ENCODE measurements at regions not wholly inside any gene's neighbourhood (a gene's known extent, or its start where the extent isn't known, plus 50 kb on each side); places are given as distances from the start of the nearest gene placed in this dataset.

DNA sequence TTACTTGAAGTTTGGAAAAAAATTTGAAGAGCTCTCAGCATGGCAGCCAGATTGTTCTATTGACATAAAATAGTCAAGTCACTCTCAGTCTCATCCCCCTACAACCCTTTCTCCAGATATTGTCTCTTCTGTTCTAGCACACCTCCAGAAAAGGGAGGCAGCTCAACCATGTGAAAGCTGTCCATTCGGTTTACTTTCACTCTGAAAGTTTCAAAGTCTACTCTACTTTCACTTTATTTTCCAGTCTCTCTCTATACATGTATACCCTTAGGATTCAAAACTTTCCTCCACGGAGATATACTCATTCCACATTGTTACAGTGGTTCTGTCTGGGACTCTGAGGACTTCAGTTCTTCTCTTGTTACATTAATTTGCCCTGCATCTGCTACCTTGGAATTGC, 111.0 kb upstream of the STAC start:
- DNase-seq, result no peak
- H2AFZ ChIP-seq (ENCODE audit: low read length), result no peak overlapping the region
- no peak overlapping the region for H3K9ac ChIP-seq (ENCODE audit: low read length)
- TF ChIP-seq, protein P1, sequence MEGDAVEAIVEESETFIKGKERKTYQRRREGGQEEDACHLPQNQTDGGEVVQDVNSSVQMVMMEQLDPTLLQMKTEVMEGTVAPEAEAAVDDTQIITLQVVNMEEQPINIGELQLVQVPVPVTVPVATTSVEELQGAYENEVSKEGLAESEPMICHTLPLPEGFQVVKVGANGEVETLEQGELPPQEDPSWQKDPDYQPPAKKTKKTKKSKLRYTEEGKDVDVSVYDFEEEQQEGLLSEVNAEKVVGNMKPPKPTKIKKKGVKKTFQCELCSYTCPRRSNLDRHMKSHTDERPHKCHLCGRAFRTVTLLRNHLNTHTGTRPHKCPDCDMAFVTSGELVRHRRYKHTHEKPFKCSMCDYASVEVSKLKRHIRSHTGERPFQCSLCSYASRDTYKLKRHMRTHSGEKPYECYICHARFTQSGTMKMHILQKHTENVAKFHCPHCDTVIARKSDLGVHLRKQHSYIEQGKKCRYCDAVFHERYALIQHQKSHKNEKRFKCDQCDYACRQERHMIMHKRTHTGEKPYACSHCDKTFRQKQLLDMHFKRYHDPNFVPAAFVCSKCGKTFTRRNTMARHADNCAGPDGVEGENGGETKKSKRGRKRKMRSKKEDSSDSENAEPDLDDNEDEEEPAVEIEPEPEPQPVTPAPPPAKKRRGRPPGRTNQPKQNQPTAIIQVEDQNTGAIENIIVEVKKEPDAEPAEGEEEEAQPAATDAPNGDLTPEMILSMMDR (IDR thresholded peaks at IDR 0.05; ENCODE audit: low read length), result no peak
- TF ChIP-seq EZH2phosphoT487 (IDR thresholded peaks at IDR 0.05; ENCODE audit: low read length), result no peak
- no peak for TF ChIP-seq EZH2 (optimal IDR thresholded peaks at IDR 0.05; ENCODE audit: low read depth, low read length)
- no peaks in the 10 kb centered on the region for H3F3A ChIP-seq (ENCODE audit: insufficient read depth, low read length)
- H3K36me3 ChIP-seq (replicated peaks; ENCODE audit: insufficient read depth, low read length), result no peaks in the 10 kb centered on the region
- no peaks in the 10 kb centered on the region for H3K9me2 ChIP-seq (replicated peaks; ENCODE audit: insufficient read depth, low read length)
- no peaks in the 10 kb centered on the region for H3K4me1 ChIP-seq (ENCODE audit: low read length)
- no peaks in the 10 kb centered on the region for H3K9me3 ChIP-seq (replicated peaks; ENCODE audit: insufficient read depth, low read length)
- no peak overlapping the region for H3K4me2 ChIP-seq (ENCODE audit: low read depth, low read length)
- H3K27me3 ChIP-seq (replicated peaks; ENCODE audit: insufficient read depth, low read length), result no peaks in the 10 kb centered on the region
- no peaks in the 10 kb centered on the region for H4K20me1 ChIP-seq (ENCODE audit: insufficient read depth, low read length)
- no peak overlapping the region for H3K27ac ChIP-seq (ENCODE audit: low read length)
- no peaks in the 10 kb centered on the region for H3K79me2 ChIP-seq (ENCODE audit: low read length)
- no peak overlapping the region for H3K4me3 ChIP-seq (ENCODE audit: low read length)

DNA sequence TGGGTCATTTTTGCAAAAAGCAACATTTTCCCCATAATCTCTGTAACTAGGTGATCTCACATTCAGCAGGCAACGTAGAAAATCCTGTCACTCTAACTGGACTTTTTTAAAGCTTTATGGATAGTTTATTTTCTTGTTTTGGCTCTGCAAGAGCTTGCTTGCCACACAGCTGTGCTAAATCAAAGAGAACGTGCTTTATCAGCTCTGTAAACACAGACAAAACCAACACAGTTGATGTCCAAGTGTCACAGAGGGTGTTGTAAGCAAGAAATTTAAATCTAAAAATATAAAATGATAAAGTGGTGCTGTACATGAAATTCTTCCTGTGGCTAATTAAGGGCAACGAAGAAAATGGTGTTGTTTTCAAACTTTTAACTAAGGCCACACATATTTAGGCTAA, 97.5 kb upstream of the STAC start:
- Histone ChIP-seq H3K9me3 (replicated peaks; ENCODE audit: insufficient read depth, low read length) (no peaks in the 10 kb centered on the region), H4K20me1 (ENCODE audit: insufficient read depth, low read length) (no peaks in the 10 kb centered on the region), H3F3A (ENCODE audit: insufficient read depth, low read length) (no peaks in the 10 kb centered on the region), H3K36me3 (replicated peaks; ENCODE audit: insufficient read depth, low read length) (no peaks in the 10 kb centered on the region), H3K4me2 (ENCODE audit: low read depth, low read length) (no peak overlapping the region), H3K79me2 (ENCODE audit: low read length) (no peaks in the 10 kb centered on the region), H3K27me3 (replicated peaks; ENCODE audit: insufficient read depth, low read length) (no peaks in the 10 kb centered on the region), H3K4me1 (ENCODE audit: low read length) (no peaks in the 10 kb centered on the region), H3K9me2 (replicated peaks; ENCODE audit: insufficient read depth, low read length) (no peaks in the 10 kb centered on the region), H3K4me3 (ENCODE audit: low read length) (no peak overlapping the region), H2AFZ (ENCODE audit: low read length) (no peak overlapping the region), H3K27ac (ENCODE audit: low read length) (no peak overlapping the region), H3K9ac (ENCODE audit: low read length) (no peak overlapping the region)
- DNase-seq, result no peak
- no peak for TF ChIP-seq EZH2phosphoT487 (IDR thresholded peaks at IDR 0.05; ENCODE audit: low read length)
- TF ChIP-seq EZH2 (optimal IDR thresholded peaks at IDR 0.05; ENCODE audit: low read depth, low read length), result no peak
- TF ChIP-seq, protein P1 (IDR thresholded peaks at IDR 0.05; ENCODE audit: low read length), result no peak

DNA sequence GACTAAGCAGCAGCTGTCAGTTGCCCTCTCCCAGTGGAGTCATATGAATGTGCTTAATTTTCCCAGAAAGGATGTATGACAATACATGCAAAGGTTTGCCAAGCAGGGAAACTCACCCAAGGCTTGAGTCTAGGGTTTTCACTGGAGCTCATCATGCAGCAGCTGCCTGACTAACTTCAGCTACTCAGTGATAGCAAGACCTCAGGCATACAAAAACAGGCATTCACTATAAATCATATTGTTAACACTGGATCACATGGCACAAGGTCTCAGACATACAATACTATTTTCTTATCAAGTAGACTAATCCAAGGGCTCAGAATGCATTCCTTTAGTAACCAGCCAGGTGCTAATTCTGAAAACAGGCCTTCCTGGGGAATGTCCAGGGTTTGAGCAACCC, 85.0 kb upstream of the STAC start:
- H3K4me3 ChIP-seq (ENCODE audit: low read length), result no peak overlapping the region
- TF ChIP-seq EZH2phosphoT487 (IDR thresholded peaks at IDR 0.05; ENCODE audit: low read length) (no peak), EZH2 (optimal IDR thresholded peaks at IDR 0.05; ENCODE audit: low read depth, low read length) (no peak)
- TF ChIP-seq, protein P1 (IDR thresholded peaks at IDR 0.05; ENCODE audit: low read length), result no peak
- H3K4me2 ChIP-seq (ENCODE audit: low read depth, low read length), result no peak overlapping the region
- H3K36me3 ChIP-seq (replicated peaks; ENCODE audit: insufficient read depth, low read length), result no peaks in the 10 kb centered on the region
- H4K20me1 ChIP-seq (ENCODE audit: insufficient read depth, low read length), result no peaks in the 10 kb centered on the region
- no peak for DNase-seq
- no peaks in the 10 kb centered on the region for H3K9me2 ChIP-seq (replicated peaks; ENCODE audit: insufficient read depth, low read length)
- H3K79me2 ChIP-seq (ENCODE audit: low read length), result no peaks in the 10 kb centered on the region
- no peak overlapping the region for H2AFZ ChIP-seq (ENCODE audit: low read length)
- no peak overlapping the region for H3K27ac ChIP-seq (ENCODE audit: low read length)
- H3K9ac ChIP-seq (ENCODE audit: low read length), result no peak overlapping the region
- no peaks in the 10 kb centered on the region for H3K9me3 ChIP-seq (replicated peaks; ENCODE audit: insufficient read depth, low read length)
- no peaks in the 10 kb centered on the region for H3K27me3 ChIP-seq (replicated peaks; ENCODE audit: insufficient read depth, low read length)
- no peaks in the 10 kb centered on the region for H3F3A ChIP-seq (ENCODE audit: insufficient read depth, low read length)
- no peaks in the 10 kb centered on the region for H3K4me1 ChIP-seq (ENCODE audit: low read length)
